ENCODE measurements at regions not wholly inside any gene's neighbourhood (a gene's known extent, or its start where the extent isn't known, plus 50 kb on each side); places are given as distances from the start of the nearest gene placed in this dataset.

GRCh38 chr6:21349834-21350233 lies 243.7 kb upstream of the SOX4 start:
- no peak for TF ChIP-seq POLR2A (IDR thresholded peaks at IDR 0.05)
- no peak for TF ChIP-seq CTCF (IDR thresholded peaks at IDR 0.05)
- no peak for TF ChIP-seq POLR2AphosphoS5 (IDR thresholded peaks at IDR 0.05)
- no peak for TF ChIP-seq EP300 (IDR thresholded peaks at IDR 0.05)
